ENCODE measurements at regions not wholly inside any gene's neighbourhood (a gene's known extent, or its start where the extent isn't known, plus 50 kb on each side); places are given as distances from the start of the nearest gene placed in this dataset.
"Not testable (repeated sequence)": the region's sequence is repeated elsewhere in the genome, so short reads cannot be mapped to it uniquely, and the experiment has no call there.

DNA sequence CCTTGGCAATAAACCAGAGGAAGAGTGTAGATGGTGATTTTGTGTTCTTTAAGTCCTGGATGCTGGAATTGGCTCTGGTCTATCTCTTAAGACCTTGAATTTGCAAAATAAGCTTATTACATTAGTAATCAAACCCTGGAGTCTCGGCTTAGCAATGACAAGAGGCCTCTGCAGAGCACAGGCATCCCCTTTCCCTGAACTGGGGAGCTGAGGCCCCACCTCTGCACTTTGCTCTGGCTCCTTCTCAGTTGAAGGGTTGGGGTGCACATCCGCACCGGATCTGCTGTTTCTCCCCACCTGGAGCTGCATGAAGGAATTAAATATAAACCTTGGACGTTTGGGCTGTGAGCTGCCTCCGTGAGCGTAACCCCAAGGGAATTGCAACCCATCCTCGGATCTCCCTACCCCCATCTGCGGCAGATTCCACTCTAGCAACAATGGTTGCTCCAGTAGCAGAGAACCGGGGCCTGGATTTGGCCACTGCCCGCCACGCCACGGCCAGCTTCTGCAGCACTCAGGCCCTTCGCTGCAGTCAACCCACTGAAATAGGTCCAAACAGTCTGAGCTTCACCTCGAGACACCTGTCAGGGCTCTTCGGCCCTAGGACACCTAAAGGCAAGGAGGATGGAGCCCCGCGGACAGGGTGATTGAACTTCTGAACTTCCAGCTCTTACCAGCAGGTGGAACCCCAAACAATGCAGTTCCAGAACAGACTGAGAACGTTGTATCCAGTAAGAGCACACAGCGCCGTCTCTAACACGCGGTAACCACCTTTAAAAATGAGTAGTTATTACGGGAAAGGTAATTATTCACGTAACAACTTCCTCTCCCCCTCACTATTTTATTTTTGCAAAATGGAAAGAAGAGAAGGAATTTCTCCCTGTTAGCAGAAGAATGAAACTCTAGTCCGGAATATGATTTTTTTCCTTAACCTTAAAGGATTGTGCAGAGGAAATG lies 54.8 kb upstream of the CAPRIN1 start:
- Histone ChIP-seq H3K4me2 (peak overlapping the region; percentile 69), H3K36me3 (replicated peaks; ENCODE audit: insufficient read depth, low read depth) (no peaks in the 10 kb centered on the region), H3K79me2 (no peaks in the 10 kb centered on the region), H3K9me3 (ENCODE audit: low read depth) (no peaks in the 10 kb centered on the region), H3K9me2 (replicated peaks; ENCODE audit: insufficient read depth) (no peaks in the 10 kb centered on the region), H3K4me1 (ENCODE audit: insufficient read depth) (no peaks in the 10 kb centered on the region), H3K4me3 (no peak overlapping the region), H2AFZ (peak overlapping the region; percentile 36), H3K27me3 (no peaks in the 10 kb centered on the region), H4K20me1 (ENCODE audit: insufficient read depth, poor library complexity, severe bottlenecking) (no peaks in the 10 kb centered on the region), H3K27ac (no peak overlapping the region)
- WGBS (ENCODE audit: low lambda C conversion rate, missing lambda C conversion rate) = 34% methylated on average over 25 of the region's 25 CpGs
- TF ChIP-seq EZH2phosphoT487 (IDR thresholded peaks at IDR 0.05; ENCODE audit: low read depth, severe bottlenecking, unreplicated experiment) (no peak), EZH2 (IDR thresholded peaks at IDR 0.05; ENCODE audit: borderline replicate concordance) (no peak)
- TF ChIP-seq, protein P1, sequence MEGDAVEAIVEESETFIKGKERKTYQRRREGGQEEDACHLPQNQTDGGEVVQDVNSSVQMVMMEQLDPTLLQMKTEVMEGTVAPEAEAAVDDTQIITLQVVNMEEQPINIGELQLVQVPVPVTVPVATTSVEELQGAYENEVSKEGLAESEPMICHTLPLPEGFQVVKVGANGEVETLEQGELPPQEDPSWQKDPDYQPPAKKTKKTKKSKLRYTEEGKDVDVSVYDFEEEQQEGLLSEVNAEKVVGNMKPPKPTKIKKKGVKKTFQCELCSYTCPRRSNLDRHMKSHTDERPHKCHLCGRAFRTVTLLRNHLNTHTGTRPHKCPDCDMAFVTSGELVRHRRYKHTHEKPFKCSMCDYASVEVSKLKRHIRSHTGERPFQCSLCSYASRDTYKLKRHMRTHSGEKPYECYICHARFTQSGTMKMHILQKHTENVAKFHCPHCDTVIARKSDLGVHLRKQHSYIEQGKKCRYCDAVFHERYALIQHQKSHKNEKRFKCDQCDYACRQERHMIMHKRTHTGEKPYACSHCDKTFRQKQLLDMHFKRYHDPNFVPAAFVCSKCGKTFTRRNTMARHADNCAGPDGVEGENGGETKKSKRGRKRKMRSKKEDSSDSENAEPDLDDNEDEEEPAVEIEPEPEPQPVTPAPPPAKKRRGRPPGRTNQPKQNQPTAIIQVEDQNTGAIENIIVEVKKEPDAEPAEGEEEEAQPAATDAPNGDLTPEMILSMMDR (IDR thresholded peaks at IDR 0.05; ENCODE audit: poor library complexity) = peak; percentile 77
- DNase-seq (ENCODE audit: low spot score) = peak; percentile 84

DNA sequence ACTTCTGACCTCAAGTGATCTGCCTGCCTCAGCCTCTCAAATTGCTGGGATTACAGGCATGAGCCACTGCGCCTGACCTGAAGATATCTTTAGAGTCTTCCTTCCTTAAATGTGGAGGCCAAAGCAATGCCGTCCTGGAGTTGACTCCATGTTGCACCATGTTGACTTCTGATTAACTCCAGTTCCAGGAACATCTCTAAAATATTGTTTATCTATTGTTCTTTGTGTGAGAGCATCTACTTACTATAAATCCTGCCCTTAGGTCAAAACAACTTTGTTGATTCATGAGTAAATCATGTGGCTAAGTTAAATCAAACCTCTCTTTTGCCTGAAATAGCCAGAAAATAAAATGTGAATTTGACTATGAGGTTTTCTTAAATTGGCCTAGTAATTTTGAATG lies 56.6 kb upstream of the CAPRIN1 start:
- Histone ChIP-seq H3K4me3 (no peak overlapping the region), H3K27ac (no peak overlapping the region), H3K4me1 (ENCODE audit: insufficient read depth) (no peaks in the 10 kb centered on the region), H3K9me2 (replicated peaks; ENCODE audit: insufficient read depth) (no peaks in the 10 kb centered on the region), H3K27me3 (no peaks in the 10 kb centered on the region), H3K79me2 (no peaks in the 10 kb centered on the region), H2AFZ (no peak overlapping the region), H3K4me2 (no peak overlapping the region), H3K36me3 (replicated peaks; ENCODE audit: insufficient read depth, low read depth) (no peaks in the 10 kb centered on the region), H4K20me1 (ENCODE audit: insufficient read depth, poor library complexity, severe bottlenecking) (no peaks in the 10 kb centered on the region), H3K9me3 (ENCODE audit: low read depth) (no peaks in the 10 kb centered on the region)
- TF ChIP-seq EZH2 (IDR thresholded peaks at IDR 0.05; ENCODE audit: borderline replicate concordance) (no peak), EZH2phosphoT487 (IDR thresholded peaks at IDR 0.05; ENCODE audit: low read depth, severe bottlenecking, unreplicated experiment) (no peak)
- TF ChIP-seq, protein P1 (IDR thresholded peaks at IDR 0.05; ENCODE audit: poor library complexity) = no peak
- WGBS (ENCODE audit: low lambda C conversion rate, missing lambda C conversion rate) = 78% methylated on average over 2 of the region's 2 CpGs
- DNase-seq (ENCODE audit: low spot score) = no peak

DNA sequence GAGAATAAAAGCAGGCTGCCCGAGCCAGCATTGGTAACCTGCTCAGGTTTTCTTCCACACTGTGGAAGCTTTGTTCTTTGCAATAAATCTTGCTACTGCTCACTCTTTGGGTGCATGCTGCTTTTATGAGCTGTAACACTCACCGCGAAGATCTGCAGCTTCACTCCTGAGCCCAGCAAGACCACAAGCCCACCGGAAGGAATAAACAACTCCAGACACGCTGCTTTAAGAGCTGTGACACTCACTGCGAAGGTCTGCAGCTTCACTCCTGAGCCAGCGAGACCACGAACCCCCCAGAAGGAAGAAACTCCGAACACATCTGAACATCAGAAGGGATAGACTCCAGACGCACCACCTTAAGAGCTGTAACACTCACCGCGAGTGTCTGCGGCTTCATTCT lies 60.4 kb upstream of the CAPRIN1 start:
- not testable (repeated sequence) for H3K27me3 ChIP-seq; H3K4me3 ChIP-seq; H3K9me3 ChIP-seq (ENCODE audit: low read depth); H3K4me2 ChIP-seq; H3K36me3 ChIP-seq (replicated peaks; ENCODE audit: insufficient read depth, low read depth); H3K79me2 ChIP-seq; H3K4me1 ChIP-seq (ENCODE audit: insufficient read depth); H4K20me1 ChIP-seq (ENCODE audit: insufficient read depth, poor library complexity, severe bottlenecking); H3K9me2 ChIP-seq (replicated peaks; ENCODE audit: insufficient read depth); H2AFZ ChIP-seq; H3K27ac ChIP-seq; DNase-seq (ENCODE audit: low spot score)
- WGBS (ENCODE audit: low lambda C conversion rate, missing lambda C conversion rate) = 77% methylated on average over 13 of the region's 13 CpGs

DNA sequence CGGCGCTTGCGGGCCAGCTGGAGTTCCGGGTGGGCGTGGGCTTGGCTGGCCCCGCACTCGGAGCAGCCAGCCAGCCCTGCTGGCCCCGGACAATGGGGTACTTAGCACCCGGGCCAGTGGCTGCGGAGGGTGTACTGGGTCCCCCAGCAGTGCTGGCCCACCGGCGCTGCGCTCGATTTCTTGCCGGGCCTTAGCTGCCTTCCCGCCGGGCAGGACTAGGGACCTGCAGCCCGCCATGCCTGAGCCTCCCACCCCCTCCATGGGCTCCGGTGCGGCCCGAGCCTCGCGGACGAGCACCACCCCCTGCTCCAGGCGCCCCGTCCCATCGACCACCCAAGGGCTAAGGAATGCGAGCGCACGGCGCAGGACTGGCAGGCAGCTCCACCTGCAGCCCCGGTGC lies 61.4 kb upstream of the CAPRIN1 start:
- H3K36me3 ChIP-seq (replicated peaks; ENCODE audit: insufficient read depth, low read depth); DNase-seq (ENCODE audit: low spot score); H2AFZ ChIP-seq; H3K9me3 ChIP-seq (ENCODE audit: low read depth); H4K20me1 ChIP-seq (ENCODE audit: insufficient read depth, poor library complexity, severe bottlenecking); H3K9me2 ChIP-seq (replicated peaks; ENCODE audit: insufficient read depth); H3K79me2 ChIP-seq; H3K27me3 ChIP-seq; H3K27ac ChIP-seq; H3K4me1 ChIP-seq (ENCODE audit: insufficient read depth); H3K4me3 ChIP-seq; H3K4me2 ChIP-seq: not testable (repeated sequence)
- WGBS (ENCODE audit: low lambda C conversion rate, missing lambda C conversion rate) = 98% methylated on average over 20 of the region's 32 CpGs
